ENCODE measurements at regions not wholly inside any gene's neighbourhood (a gene's known extent, or its start where the extent isn't known, plus 50 kb on each side); places are given as distances from the start of the nearest gene placed in this dataset.

- no peak overlapping the region for H2AFZ ChIP-seq (ENCODE audit: low read depth, low read length, poor library complexity, severe bottlenecking)
- no peak for DNase-seq (ENCODE audit: low read depth, low spot score)
- H3K9me3 ChIP-seq (ENCODE audit: control insufficient read depth in 1 of 2, insufficient read depth in 1 of 2, low read depth in 1 of 2, low read length in 2 of 2): no peaks in the 10 kb centered on the region
- H3K27ac ChIP-seq (ENCODE audit: low read depth, low read length): no peak overlapping the region
- ChIA-PET POLR2A (no interaction called here), CTCF (no interaction called here), RAD21 (ENCODE audit: low non-redundant PET in 1 of 2, low total read pairs in 2 of 2, uncharacterized antibody in 2 of 2, unreplicated experiment in 2 of 2) (no interaction called here)
- TF ChIP-seq ZBTB33 (IDR thresholded peaks at IDR 0.05; ENCODE audit: extremely low read depth, insufficient replicate concordance, low read length): no peak
- TF ChIP-seq YY1 (IDR thresholded peaks at IDR 0.05; ENCODE audit: extremely low read depth, insufficient replicate concordance, low read depth, low read length): no peak
- no peak for TF ChIP-seq FOSL1 (IDR thresholded peaks at IDR 0.05; ENCODE audit: low read depth)
- TF ChIP-seq RAD21 (IDR thresholded peaks at IDR 0.05; ENCODE audit: low read depth): no peak
- no peak for TF ChIP-seq ZNF274 (IDR thresholded peaks at IDR 0.05; ENCODE audit: low read depth, low read length)
- TF ChIP-seq SP1 (IDR thresholded peaks at IDR 0.05; ENCODE audit: low read depth): no peak
- no peak for TF ChIP-seq EGR1 (IDR thresholded peaks at IDR 0.05; ENCODE audit: low read depth)
- no peak for TF ChIP-seq TCF7L2 (IDR thresholded peaks at IDR 0.05; ENCODE audit: borderline replicate concordance, extremely low read depth, insufficient read depth, insufficient read length)
- TF ChIP-seq POLR2AphosphoS5 (IDR thresholded peaks at IDR 0.05; ENCODE audit: low read depth, low read length): no peak
- no peak for TF ChIP-seq REST (IDR thresholded peaks at IDR 0.05; ENCODE audit: low read depth)
- no peak for TF ChIP-seq SIN3A (IDR thresholded peaks at IDR 0.05; ENCODE audit: low read depth)
- TF ChIP-seq EZH2 (IDR thresholded peaks at IDR 0.05): no peak
- no peak for TF ChIP-seq CTCF (IDR thresholded peaks at IDR 0.05 in 2 of 3, conservative IDR thresholded peaks at IDR 0.05 in 1 of 3; ENCODE audit: borderline replicate concordance in 1 of 3, insufficient read depth in 1 of 3, low read depth in 2 of 3, low read length in 2 of 3)
- no peak overlapping the region for H3K4me2 ChIP-seq (ENCODE audit: low read length)
- BruUV-seq (replicated peaks): no TSS peak
- H4K20me1 ChIP-seq (ENCODE audit: insufficient read depth): no peaks in the 10 kb centered on the region
- H3K4me1 ChIP-seq (ENCODE audit: control insufficient read depth in 1 of 2, insufficient read depth in 2 of 2, low read length in 2 of 2): no peaks in the 10 kb centered on the region
- peaks cover 21% of the 10 kb centered on the region; the same call in 1 of the 2 replicates for H3K27me3 ChIP-seq (ENCODE audit: insufficient read depth, low read length)
- H3K9me2 ChIP-seq (ENCODE audit: insufficient read depth): no peaks in the 10 kb centered on the region
- no peak overlapping the region for H3K4me3 ChIP-seq (replicated peaks in 1 of 2; ENCODE audit: low read depth in 1 of 2, low read length in 2 of 2)
- no peak overlapping the region for H3K9ac ChIP-seq (ENCODE audit: low read length)
- no peaks in the 10 kb centered on the region for H3K79me2 ChIP-seq (ENCODE audit: insufficient read depth, low read length)
- ATAC-seq: no peak
- no peaks in the 10 kb centered on the region for H3K36me3 ChIP-seq (ENCODE audit: control insufficient read depth in 1 of 2, insufficient read depth in 2 of 2, low read length in 2 of 2)
- intact Hi-C loops (cut with micrococcal nuclease): no loop called here
These were observed 132.1 kb upstream of the PRR20G start for GRCh38 chr3:127419641-127420553.

Measured in HCT116 (cell line).